Panc1 (cell line): ENCODE measurements at regions not wholly inside any gene's neighbourhood (a gene's known extent, or its start where the extent isn't known, plus 50 kb on each side); places are given as distances from the start of the nearest gene placed in this dataset.
"Not testable (repeated sequence)": the region's sequence is repeated elsewhere in the genome, so short reads cannot be mapped to it uniquely, and the experiment has no call there.

Source experiments
- ATAC-seq: fragments of 200-7000 bp; cut with Tn5 transposase; 2 replicates; pipeline ENCODE4 v1.9.1; 2020; ENCODE audit warnings: mild to moderate bottlenecking, moderate library complexity
- BruUV-seq: library from RNA; stranded (reverse); fragments of 400-500 nt; replicated peaks from 2 replicates; lab custom pipeline; 2021; lab: Mats Ljungman, UMichigan
- CTCF ChIA-PET: fragments of 300-600 bp; sonication (Branson Sonifier 250); formaldehyde crosslinking; loops from one replicate; lab custom pipeline; 2022; ENCODE audit warnings: antibody characterized with exemption; lab: Charles Lee
- POLR2A ChIA-PET: fragments of 300-600 bp; sonication (Branson Sonifier 250); formaldehyde crosslinking; loops from one replicate; lab custom pipeline; 2022; ENCODE audit warnings: antibody characterized with exemption; lab: Charles Lee
- DNase-seq: peaks from one replicate; pipeline ENCODE4 v3.0.0-alpha.2; 2010; ENCODE audit warnings: low read depth, low spot score
- H3K27ac ChIP-seq: 2 replicates; pipeline ENCODE4 v1.5.1; 2011; ENCODE audit warnings: mild to moderate bottlenecking, low read length, inconsistent platforms
- H3K27me3 ChIP-seq: fragments of 200-500 bp; sonication (Bioruptor generic); 2 replicates; pipeline ENCODE4 v1.6.0; 2014; ENCODE audit warnings: low read length, inconsistent platforms; ENCODE audit not compliant: control insufficient read depth, insufficient read depth
- H3K36me3 ChIP-seq: fragments of 200-500 bp; sonication (Bioruptor generic); 2 replicates; pipeline ENCODE4 v1.5.1; 2014; ENCODE audit warnings: inconsistent platforms, mild to moderate bottlenecking, low read length, moderate library complexity; ENCODE audit not compliant: control insufficient read depth, insufficient read depth
- H3K4me1 ChIP-seq: 2 replicates; pipeline ENCODE4 v1.5.1; 2011; ENCODE audit warnings: inconsistent platforms, mild to moderate bottlenecking, low read length, moderate library complexity; ENCODE audit not compliant: control insufficient read depth, insufficient read depth
- H3K4me3 ChIP-seq, 2 experiments: 2 replicates each; pipeline ENCODE4 v1.5.1; 2011 to 2012; ENCODE audit warnings: low read depth in 2 of 2, low read length in 2 of 2, mild to moderate bottlenecking in 2 of 2, inconsistent platforms in 1 of 2, moderate library complexity in 1 of 2
- H3K9me3 ChIP-seq: fragments of 200-500 bp; sonication (Bioruptor generic); 2 replicates; pipeline ENCODE4 v1.5.1; 2014; ENCODE audit warnings: low read depth, mild to moderate bottlenecking, inconsistent platforms, low read length, moderate library complexity; ENCODE audit not compliant: control insufficient read depth, insufficient read depth
- POLR2AphosphoS5 ChIP-seq: IDR thresholded peaks from 2 replicates; pipeline ENCODE4 v1.6.1; 2012; ENCODE audit warnings: mild to moderate bottlenecking, low read depth, low read length, moderate library complexity
- SIN3A ChIP-seq: IDR thresholded peaks from 2 replicates; pipeline ENCODE4 v1.6.1; 2012; ENCODE audit warnings: low read depth, mild to moderate bottlenecking, low read length, moderate library complexity, borderline replicate concordance; ENCODE audit not compliant: insufficient read depth
- TCF7L2 ChIP-seq: IDR thresholded peaks from 2 replicates; pipeline ENCODE4 v1.6.1; 2011; ENCODE audit warnings: mild to moderate bottlenecking, low read depth, low read length, inconsistent platforms
- in situ Hi-C: cut with HindIII; loops from 2 replicates; pipeline ENCODE4 v1.10.0; 2016; ENCODE audit warnings: low sequenced_read_pairs, low pct_unique_long_range_greater_than_20kb
- intact Hi-C: fragments of 100-400 bp; cut with micrococcal nuclease; formaldehyde crosslinking; loops from one replicate; pipeline ENCODE4 v1.10.0; 2022; ENCODE audit not compliant: unreplicated experiment
- TF ChIP-seq, protein P1 (sequence below): fragments of 450-650 bp; IDR thresholded peaks from 2 replicates; pipeline ENCODE4 v1.5.1; 2017; ENCODE audit warnings: mild to moderate bottlenecking
- TF ChIP-seq, protein P2 (sequence below), 2 experiments: IDR thresholded peaks; 2 replicates each; pipeline ENCODE4 v1.6.1; 2011 to 2012; ENCODE audit warnings: low read depth in 2 of 2, control low read depth in 1 of 2, low read length in 1 of 2, mild to moderate bottlenecking in 1 of 2, moderate library complexity in 1 of 2; ENCODE audit not compliant: insufficient read depth in 1 of 2

DNA sequence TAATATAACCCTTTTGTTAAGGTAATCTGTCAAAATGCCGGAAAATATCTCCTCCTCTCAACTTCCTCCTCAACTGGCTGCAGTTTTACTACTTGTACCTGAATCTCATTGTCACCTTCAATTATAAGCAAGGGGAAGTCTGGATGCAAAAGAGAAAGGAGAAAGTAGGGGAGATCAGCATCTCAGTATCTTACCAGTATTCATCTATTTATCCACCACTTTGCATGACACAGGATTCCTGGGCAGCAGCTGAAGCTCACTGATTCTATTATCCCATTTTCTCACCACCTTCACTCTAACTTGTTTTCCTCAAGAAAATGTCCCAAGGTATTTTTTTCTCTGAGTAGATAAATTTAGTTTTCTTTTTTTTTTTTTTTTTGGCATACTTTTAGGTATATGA is 440.5 kb upstream of the CBLB start:
- Histone ChIP-seq H3K27ac (no peak overlapping the region), H3K4me3 (no peak overlapping the region), H3K27me3 (no peaks in the 10 kb centered on the region), H3K9me3 (no peaks in the 10 kb centered on the region), H3K36me3 (no peaks in the 10 kb centered on the region), H3K4me1 (no peaks in the 10 kb centered on the region)
- ChIA-PET POLR2A (interaction anchor here (0.7 kb wide), 1 partner anchor 906 kb away, joined by 8 read pairs; no protein-coding TSS in a partner anchor), CTCF (no interaction called here)
- intact Hi-C loops, result no loop called here
- TF ChIP-seq, protein P1, sequence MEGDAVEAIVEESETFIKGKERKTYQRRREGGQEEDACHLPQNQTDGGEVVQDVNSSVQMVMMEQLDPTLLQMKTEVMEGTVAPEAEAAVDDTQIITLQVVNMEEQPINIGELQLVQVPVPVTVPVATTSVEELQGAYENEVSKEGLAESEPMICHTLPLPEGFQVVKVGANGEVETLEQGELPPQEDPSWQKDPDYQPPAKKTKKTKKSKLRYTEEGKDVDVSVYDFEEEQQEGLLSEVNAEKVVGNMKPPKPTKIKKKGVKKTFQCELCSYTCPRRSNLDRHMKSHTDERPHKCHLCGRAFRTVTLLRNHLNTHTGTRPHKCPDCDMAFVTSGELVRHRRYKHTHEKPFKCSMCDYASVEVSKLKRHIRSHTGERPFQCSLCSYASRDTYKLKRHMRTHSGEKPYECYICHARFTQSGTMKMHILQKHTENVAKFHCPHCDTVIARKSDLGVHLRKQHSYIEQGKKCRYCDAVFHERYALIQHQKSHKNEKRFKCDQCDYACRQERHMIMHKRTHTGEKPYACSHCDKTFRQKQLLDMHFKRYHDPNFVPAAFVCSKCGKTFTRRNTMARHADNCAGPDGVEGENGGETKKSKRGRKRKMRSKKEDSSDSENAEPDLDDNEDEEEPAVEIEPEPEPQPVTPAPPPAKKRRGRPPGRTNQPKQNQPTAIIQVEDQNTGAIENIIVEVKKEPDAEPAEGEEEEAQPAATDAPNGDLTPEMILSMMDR, result no peak
- no peak for TF ChIP-seq POLR2AphosphoS5
- TF ChIP-seq TCF7L2, result no peak
- TF ChIP-seq, protein P2, sequence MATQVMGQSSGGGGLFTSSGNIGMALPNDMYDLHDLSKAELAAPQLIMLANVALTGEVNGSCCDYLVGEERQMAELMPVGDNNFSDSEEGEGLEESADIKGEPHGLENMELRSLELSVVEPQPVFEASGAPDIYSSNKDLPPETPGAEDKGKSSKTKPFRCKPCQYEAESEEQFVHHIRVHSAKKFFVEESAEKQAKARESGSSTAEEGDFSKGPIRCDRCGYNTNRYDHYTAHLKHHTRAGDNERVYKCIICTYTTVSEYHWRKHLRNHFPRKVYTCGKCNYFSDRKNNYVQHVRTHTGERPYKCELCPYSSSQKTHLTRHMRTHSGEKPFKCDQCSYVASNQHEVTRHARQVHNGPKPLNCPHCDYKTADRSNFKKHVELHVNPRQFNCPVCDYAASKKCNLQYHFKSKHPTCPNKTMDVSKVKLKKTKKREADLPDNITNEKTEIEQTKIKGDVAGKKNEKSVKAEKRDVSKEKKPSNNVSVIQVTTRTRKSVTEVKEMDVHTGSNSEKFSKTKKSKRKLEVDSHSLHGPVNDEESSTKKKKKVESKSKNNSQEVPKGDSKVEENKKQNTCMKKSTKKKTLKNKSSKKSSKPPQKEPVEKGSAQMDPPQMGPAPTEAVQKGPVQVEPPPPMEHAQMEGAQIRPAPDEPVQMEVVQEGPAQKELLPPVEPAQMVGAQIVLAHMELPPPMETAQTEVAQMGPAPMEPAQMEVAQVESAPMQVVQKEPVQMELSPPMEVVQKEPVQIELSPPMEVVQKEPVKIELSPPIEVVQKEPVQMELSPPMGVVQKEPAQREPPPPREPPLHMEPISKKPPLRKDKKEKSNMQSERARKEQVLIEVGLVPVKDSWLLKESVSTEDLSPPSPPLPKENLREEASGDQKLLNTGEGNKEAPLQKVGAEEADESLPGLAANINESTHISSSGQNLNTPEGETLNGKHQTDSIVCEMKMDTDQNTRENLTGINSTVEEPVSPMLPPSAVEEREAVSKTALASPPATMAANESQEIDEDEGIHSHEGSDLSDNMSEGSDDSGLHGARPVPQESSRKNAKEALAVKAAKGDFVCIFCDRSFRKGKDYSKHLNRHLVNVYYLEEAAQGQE (IDR thresholded peaks at IDR 0.05; ENCODE audit: insufficient read depth in 1 of 2, low read depth in 2 of 2, low read length in 1 of 2), result no peak
- TF ChIP-seq SIN3A, result no peak
- no TSS peak for BruUV-seq
- DNase-seq (no peak), ATAC-seq (no peak)
- in situ Hi-C loops, result no loop called here

DNA sequence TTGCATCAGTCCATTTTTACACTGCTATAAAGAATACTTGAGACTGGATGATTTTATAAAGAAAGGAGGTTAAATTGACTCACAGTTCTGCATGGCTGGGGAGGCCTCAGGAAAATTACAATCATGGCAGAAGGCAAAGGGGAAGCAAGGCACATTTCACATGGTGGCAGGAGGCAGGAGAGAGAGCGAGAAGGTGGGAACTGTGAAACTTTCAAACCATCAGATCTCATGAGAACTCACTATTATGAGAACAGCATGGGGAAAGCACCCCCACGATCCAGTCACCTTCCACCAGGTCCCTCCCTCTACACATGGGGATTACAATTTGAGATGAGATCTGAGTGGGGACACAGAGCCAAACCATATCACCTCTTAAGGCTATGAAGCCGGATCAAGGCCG is 441.0 kb upstream of the CBLB start:
- ATAC-seq, DNase-seq, CTCF ChIA-PET, BruUV-seq, in situ Hi-C loops, H3K27me3 ChIP-seq, H3K9me3 ChIP-seq, H3K36me3 ChIP-seq, H3K27ac ChIP-seq, H3K4me1 ChIP-seq, H3K4me3 ChIP-seq, intact Hi-C loops: not testable (repeated sequence)
- POLR2A ChIA-PET, result interaction anchor here (0.7 kb wide), 1 partner anchor 907 kb away, joined by 8 read pairs; no protein-coding TSS in a partner anchor

DNA sequence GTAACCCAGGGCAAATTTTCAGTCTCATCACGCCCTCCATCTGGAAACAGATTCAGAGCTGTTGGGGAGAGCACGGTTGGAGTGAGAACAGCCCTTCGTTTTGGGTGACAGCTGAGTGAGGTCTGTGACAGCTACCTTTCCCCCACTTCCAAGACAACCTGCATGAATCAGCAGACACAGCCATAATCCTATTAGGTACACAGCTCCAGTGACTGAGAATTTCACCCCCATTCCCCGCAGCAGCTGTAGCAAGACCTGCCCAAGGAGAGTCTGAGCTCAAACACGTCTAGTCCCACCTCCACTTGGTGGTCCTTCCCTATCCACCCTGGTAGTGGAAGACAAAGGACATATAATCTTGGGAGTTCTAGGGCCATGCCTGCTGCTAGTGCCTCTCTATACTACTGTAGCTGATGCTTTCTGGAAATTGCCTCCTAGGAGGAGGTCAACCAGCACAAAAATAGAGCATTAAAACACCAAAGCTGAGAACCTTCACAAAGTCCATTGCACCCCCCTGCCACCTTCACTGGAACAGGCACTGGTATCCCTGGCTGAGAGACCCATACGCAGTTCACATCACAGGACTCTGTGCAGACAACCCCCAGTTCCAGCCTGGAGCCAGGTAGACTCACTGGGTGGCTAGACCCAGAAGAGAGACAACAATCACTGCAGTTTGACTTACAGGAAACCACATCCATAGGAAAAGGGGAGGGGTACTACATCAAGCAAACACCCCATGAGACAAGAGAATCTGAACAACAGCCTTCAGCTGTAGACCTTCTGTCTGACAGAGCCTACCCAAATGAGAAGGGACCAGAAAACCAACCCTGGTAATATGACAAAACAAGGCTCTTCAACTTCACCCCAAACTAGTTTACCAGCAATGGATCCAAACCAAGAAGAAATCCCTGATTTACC is 448.6 kb upstream of the CBLB start:
- in situ Hi-C loops, result no loop called here
- ATAC-seq, result no peak
- ChIA-PET POLR2A (no interaction called here), CTCF (no interaction called here)
- TF ChIP-seq SIN3A, result no peak
- no peak for TF ChIP-seq TCF7L2
- TF ChIP-seq, protein P2 (IDR thresholded peaks at IDR 0.05; ENCODE audit: insufficient read depth in 1 of 2, low read depth in 2 of 2, low read length in 1 of 2), result no peak
- no peak for TF ChIP-seq POLR2AphosphoS5
- TF ChIP-seq, protein P1, result no peak
- no peaks in the 10 kb centered on the region for H3K36me3 ChIP-seq
- no peaks in the 10 kb centered on the region for H3K9me3 ChIP-seq
- DNase-seq, result no peak
- H3K4me3 ChIP-seq, result no peak overlapping the region
- intact Hi-C loops, result no loop called here
- BruUV-seq, result no TSS peak
- H3K27ac ChIP-seq, result no peak overlapping the region
- no peaks in the 10 kb centered on the region for H3K27me3 ChIP-seq
- H3K4me1 ChIP-seq, result no peaks in the 10 kb centered on the region
